ENCODE measurements at regions not wholly inside any gene's neighbourhood (a gene's known extent, or its start where the extent isn't known, plus 50 kb on each side); places are given as distances from the start of the nearest gene placed in this dataset.

DNA sequence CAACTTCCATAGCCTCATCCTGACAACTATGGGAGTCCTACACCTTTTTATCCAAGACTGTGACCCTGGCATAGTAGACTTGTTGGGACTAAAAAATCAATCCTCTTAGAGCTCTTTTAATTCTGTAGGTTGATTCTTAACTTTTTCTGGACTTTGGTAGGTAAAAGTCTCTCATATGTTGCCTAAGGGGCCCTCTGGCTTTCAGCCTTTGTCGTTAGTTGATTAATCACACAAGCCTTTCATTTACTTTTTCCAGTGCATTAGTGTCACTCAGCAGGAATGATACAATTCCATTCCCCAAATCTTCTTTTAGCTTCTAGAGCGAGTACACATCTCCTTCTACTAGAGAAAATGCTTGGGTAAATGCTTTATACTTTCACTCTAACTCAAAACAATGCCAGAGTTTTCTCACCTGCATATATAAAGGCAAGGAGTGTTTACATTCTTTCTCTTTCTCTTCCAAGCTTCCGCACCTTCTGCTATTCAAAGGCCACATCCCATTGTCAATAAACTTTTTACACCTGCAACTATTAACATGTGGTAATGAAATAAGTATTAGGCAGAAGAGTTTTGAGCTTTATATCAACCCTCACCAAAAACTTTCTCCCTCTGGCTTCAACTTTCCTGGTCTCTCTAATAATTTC is 516.6 kb downstream of the FAM181B start:
- TF ChIP-seq, protein P1, sequence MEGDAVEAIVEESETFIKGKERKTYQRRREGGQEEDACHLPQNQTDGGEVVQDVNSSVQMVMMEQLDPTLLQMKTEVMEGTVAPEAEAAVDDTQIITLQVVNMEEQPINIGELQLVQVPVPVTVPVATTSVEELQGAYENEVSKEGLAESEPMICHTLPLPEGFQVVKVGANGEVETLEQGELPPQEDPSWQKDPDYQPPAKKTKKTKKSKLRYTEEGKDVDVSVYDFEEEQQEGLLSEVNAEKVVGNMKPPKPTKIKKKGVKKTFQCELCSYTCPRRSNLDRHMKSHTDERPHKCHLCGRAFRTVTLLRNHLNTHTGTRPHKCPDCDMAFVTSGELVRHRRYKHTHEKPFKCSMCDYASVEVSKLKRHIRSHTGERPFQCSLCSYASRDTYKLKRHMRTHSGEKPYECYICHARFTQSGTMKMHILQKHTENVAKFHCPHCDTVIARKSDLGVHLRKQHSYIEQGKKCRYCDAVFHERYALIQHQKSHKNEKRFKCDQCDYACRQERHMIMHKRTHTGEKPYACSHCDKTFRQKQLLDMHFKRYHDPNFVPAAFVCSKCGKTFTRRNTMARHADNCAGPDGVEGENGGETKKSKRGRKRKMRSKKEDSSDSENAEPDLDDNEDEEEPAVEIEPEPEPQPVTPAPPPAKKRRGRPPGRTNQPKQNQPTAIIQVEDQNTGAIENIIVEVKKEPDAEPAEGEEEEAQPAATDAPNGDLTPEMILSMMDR (IDR thresholded peaks at IDR 0.05), result no peak
- TF ChIP-seq POLR2A (IDR thresholded peaks at IDR 0.05), result no peak

All from adrenal gland (tissue), 5 donors.